Esophagus (tissue), 2 donors: ENCODE measurements at regions not wholly inside any gene's neighbourhood (a gene's known extent, or its start where the extent isn't known, plus 50 kb on each side); places are given as distances from the start of the nearest gene placed in this dataset.

Source experiments
- H3K27ac ChIP-seq, 2 donors: one replicate each; pipeline ENCODE4 v1.5.1; 2013; ENCODE audit warnings: low read depth in 2 of 2, mild to moderate bottlenecking in 2 of 2, inconsistent platforms in 1 of 2, low read length in 1 of 2, moderate library complexity in 1 of 2
- H3K27me3 ChIP-seq, 2 donors: one replicate each; pipeline ENCODE4 v1.6.1; 2013; ENCODE audit warnings: low read length in 2 of 2, control low read depth in 1 of 2, mild to moderate bottlenecking in 1 of 2; ENCODE audit not compliant: insufficient read depth in 2 of 2, control insufficient read depth in 1 of 2
- H3K36me3 ChIP-seq, 2 donors: one replicate each; pipeline ENCODE4 v1.6.1; 2013; ENCODE audit warnings: low read length in 1 of 2; ENCODE audit not compliant: control insufficient read depth in 2 of 2, insufficient read depth in 2 of 2
- H3K4me1 ChIP-seq, 2 donors: one replicate each; pipeline ENCODE4 v1.6.1; 2013; ENCODE audit warnings: low read length in 1 of 2; ENCODE audit not compliant: control insufficient read depth in 2 of 2, insufficient read depth in 2 of 2
- H3K4me3 ChIP-seq, 2 donors: one replicate each; pipeline ENCODE4 v1.5.1; 2013; ENCODE audit warnings: low read length in 2 of 2, mild to moderate bottlenecking in 2 of 2, low read depth in 1 of 2, moderate library complexity in 1 of 2
- H3K9me3 ChIP-seq, 2 donors: one replicate each; pipeline ENCODE4 v1.6.1; 2013; ENCODE audit warnings: mild to moderate bottlenecking in 2 of 2, low read depth in 1 of 2, low read length in 1 of 2, moderate library complexity in 1 of 2; ENCODE audit not compliant: control insufficient read depth in 2 of 2, insufficient read depth in 1 of 2
- WGBS, 2 donors: extraction: QIAGEN DNeasy Blood & Tissue Kit; methylation state at CpG; one replicate each; pipeline ENCODE4 v1.1.7; 2013; 5-methylcytosine and 5-hydroxymethylcytosine counted together
- donor health status: healthy with polysubstance abuse.
- donor health status: Bipolar disorder and iron deficiency.

GRCh38 chr16:63982741-63983140 is 1139.1 kb downstream of the CDH11 start:
- H3K9me3 ChIP-seq, result no peaks in the 10 kb centered on the region
- no peak overlapping the region for H3K27ac ChIP-seq
- H3K36me3 ChIP-seq, result no peaks in the 10 kb centered on the region
- H3K4me1 ChIP-seq, result no peaks in the 10 kb centered on the region
- WGBS, 2 donors, result 36 to 43% methylated on average over 3 of the region's 3 CpGs
- H3K4me3 ChIP-seq, result no peak overlapping the region
- H3K27me3 ChIP-seq, result no peaks in the 10 kb centered on the region

- Histone ChIP-seq H3K4me3 (no peak overlapping the region), H3K9me3 (no peaks in the 10 kb centered on the region), H3K27me3 (no peaks in the 10 kb centered on the region), H3K27ac (no peak overlapping the region), H3K36me3 (no peaks in the 10 kb centered on the region), H3K4me1 (no peaks in the 10 kb centered on the region)
- 87 to 88% methylated on average over 5 of the region's 5 CpGs for WGBS, 2 donors
These were observed 1139.8 kb downstream of the CDH11 start for GRCh38 chr16:63982110-63982509.

- 42 to 43% methylated on average over 2 of the region's 2 CpGs for WGBS, 2 donors
- Histone ChIP-seq H3K4me3 (no peak overlapping the region), H3K27me3 (no peaks in the 10 kb centered on the region), H3K9me3 (no peaks in the 10 kb centered on the region), H3K4me1 (no peaks in the 10 kb centered on the region), H3K36me3 (no peaks in the 10 kb centered on the region), H3K27ac (no peak overlapping the region)
These were observed 1140.2 kb downstream of the CDH11 start for GRCh38 chr16:63981639-63982038.

- no peaks in the 10 kb centered on the region for H3K36me3 ChIP-seq
- no peaks in the 10 kb centered on the region for H3K27me3 ChIP-seq
- 73 to 82% methylated on average over 3 of the region's 3 CpGs for whole genome bisulfite sequencing, 2 donors
- no peak overlapping the region for H3K27ac ChIP-seq
- H3K9me3 ChIP-seq, result no peaks in the 10 kb centered on the region
- no peaks in the 10 kb centered on the region for H3K4me1 ChIP-seq
- no peak overlapping the region for H3K4me3 ChIP-seq
These were observed 1141.1 kb downstream of the CDH11 start for GRCh38 chr16:63980763-63981162.

- no peaks in the 10 kb centered on the region for H3K27me3 ChIP-seq
- H3K4me1 ChIP-seq, result no peaks in the 10 kb centered on the region
- no peak overlapping the region for H3K4me3 ChIP-seq
- no peak overlapping the region for H3K27ac ChIP-seq
- no peaks in the 10 kb centered on the region for H3K9me3 ChIP-seq
- H3K36me3 ChIP-seq, result no peaks in the 10 kb centered on the region
These were observed 1143.6 kb downstream of the CDH11 start for GRCh38 chr16:63978240-63978639.

GRCh38 chr16:63976345-63976744 is 1145.5 kb downstream of the CDH11 start:
- Histone ChIP-seq H3K36me3 (no peaks in the 10 kb centered on the region), H3K27me3 (no peaks in the 10 kb centered on the region), H3K4me1 (no peaks in the 10 kb centered on the region), H3K27ac (no peak overlapping the region), H3K9me3 (no peaks in the 10 kb centered on the region), H3K4me3 (no peak overlapping the region)
- 75 to 76% methylated on average over 4 of the region's 4 CpGs for WGBS, 2 donors

GRCh38 chr16:63975669-63976068 is 1146.2 kb downstream of the CDH11 start:
- WGBS, 2 donors, result 64 to 69% methylated on average over 3 of the region's 3 CpGs
- Histone ChIP-seq H3K27ac (no peak overlapping the region), H3K27me3 (no peaks in the 10 kb centered on the region), H3K4me3 (no peak overlapping the region), H3K36me3 (no peaks in the 10 kb centered on the region), H3K4me1 (no peaks in the 10 kb centered on the region), H3K9me3 (no peaks in the 10 kb centered on the region)

- no peaks in the 10 kb centered on the region for H3K4me1 ChIP-seq
- WGBS, 2 donors, result 31 to 32% methylated on average over 1 of the region's 1 CpG
These were observed 1153.9 kb downstream of the CDH11 start for GRCh38 chr16:63967966-63968365.

GRCh38 chr16:63960321-63960720 is 1161.5 kb downstream of the CDH11 start:
- H3K9me3 ChIP-seq, result no peaks in the 10 kb centered on the region

More at GRCh38 chr16:63967966-63968365, 1153.9 kb downstream of the CDH11 start:
- no peaks in the 10 kb centered on the region for H3K9me3 ChIP-seq
- H3K4me3 ChIP-seq, result no peak overlapping the region
- H3K27ac ChIP-seq, result no peak overlapping the region
- H3K36me3 ChIP-seq, result no peaks in the 10 kb centered on the region
- H3K27me3 ChIP-seq, result peaks cover 0 to 3% of the 10 kb centered on the region in 2 donors

GRCh38 chr16:63947022-63947421 is 1174.8 kb downstream of the CDH11 start:
- H3K36me3 ChIP-seq, result no peaks in the 10 kb centered on the region
- H3K4me3 ChIP-seq, result no peak overlapping the region
- 88 to 90% methylated on average over 2 of the region's 2 CpGs for WGBS, 2 donors
- no peaks in the 10 kb centered on the region for H3K27me3 ChIP-seq
- H3K4me1 ChIP-seq, result no peaks in the 10 kb centered on the region
- peaks cover 2 to 3% of the 10 kb centered on the region in 2 donors for H3K9me3 ChIP-seq
- H3K27ac ChIP-seq, result no peak overlapping the region

More at GRCh38 chr16:63960321-63960720, 1161.5 kb downstream of the CDH11 start:
- H3K4me3 ChIP-seq, result no peak overlapping the region
- H3K4me1 ChIP-seq, result no peaks in the 10 kb centered on the region
- peaks cover 0 to 3% of the 10 kb centered on the region in 2 donors for H3K27me3 ChIP-seq
- no peaks in the 10 kb centered on the region for H3K36me3 ChIP-seq
- H3K27ac ChIP-seq, result no peak overlapping the region
